Endodermal cell (in vitro differentiated cells): ENCODE measurements at regions not wholly inside any gene's neighbourhood (a gene's known extent, or its start where the extent isn't known, plus 50 kb on each side); places are given as distances from the start of the nearest gene placed in this dataset.

Experiments used
- DNase-seq: peaks from one replicate; pipeline ENCODE4 v3.0.0-alpha.2; 2017
- H3K27ac ChIP-seq: 2 replicates; pipeline ENCODE4 v1.5.1; 2013; ENCODE audit warnings: mild to moderate bottlenecking, low read depth, low read length, moderate library complexity
- H3K27me3 ChIP-seq: 2 replicates; pipeline ENCODE4 v1.6.1; 2013; ENCODE audit warnings: mild to moderate bottlenecking, low read length, moderate library complexity; ENCODE audit not compliant: insufficient read depth, control insufficient read depth, poor library complexity, severe bottlenecking
- H3K36me3 ChIP-seq: 2 replicates; pipeline ENCODE4 v1.7.0; 2013; ENCODE audit warnings: mild to moderate bottlenecking, low read length, moderate library complexity; ENCODE audit not compliant: control insufficient read depth, insufficient read depth
- H3K4me1 ChIP-seq: one replicate; pipeline ENCODE4 v1.7.0; 2013; ENCODE audit warnings: low read length; ENCODE audit not compliant: control insufficient read depth, insufficient read depth
- H3K4me3 ChIP-seq: 2 replicates; pipeline ENCODE4 v1.5.1; 2013; ENCODE audit warnings: mild to moderate bottlenecking, low read length, moderate library complexity
- H3K9ac ChIP-seq: 2 replicates; pipeline ENCODE4 v1.6.1; 2013; ENCODE audit warnings: mild to moderate bottlenecking, low read length, moderate library complexity; ENCODE audit not compliant: poor library complexity, severe bottlenecking; ENCODE audit errors: extremely low read depth
- H3K9me3 ChIP-seq: 2 replicates; pipeline ENCODE4 v1.6.1; 2013; ENCODE audit warnings: mild to moderate bottlenecking, low read length, moderate library complexity; ENCODE audit not compliant: control insufficient read depth
- H3K27ac Mint-ChIP-seq: 2 replicates; pipeline ENCODE4 v1.8.0; 2020; ENCODE audit warnings: mixed read lengths
- H3K27me3 Mint-ChIP-seq: 2 replicates; pipeline ENCODE4 v1.8.0; 2021; ENCODE audit warnings: mild to moderate bottlenecking, mixed read lengths; ENCODE audit not compliant: insufficient read depth
- H3K36me3 Mint-ChIP-seq: 2 replicates; pipeline ENCODE4 v1.8.0; 2020; ENCODE audit warnings: low read depth, mixed read lengths
- H3K4me1 Mint-ChIP-seq: 2 replicates; pipeline ENCODE4 v1.8.0; 2020; ENCODE audit warnings: mixed read lengths
- H3K4me3 Mint-ChIP-seq: 2 replicates; pipeline ENCODE4 v1.8.0; 2020; ENCODE audit warnings: mild to moderate bottlenecking, moderate library complexity, mixed read lengths
- H3K9me3 Mint-ChIP-seq: 2 replicates; pipeline ENCODE4 v1.8.0; 2020; ENCODE audit warnings: mild to moderate bottlenecking, mixed read lengths
- WGBS, 2 experiments: methylation state at CpG; one replicate each; pipeline versions ENCODE4 v1.1.5 to v1.1.7; 2013; ENCODE audit warnings: missing lambda C conversion rate in 2 of 2, mixed read lengths in 1 of 2; ENCODE audit not compliant: insufficient coverage in 1 of 2, insufficient read length in 1 of 2; 5-methylcytosine and 5-hydroxymethylcytosine counted together
- TF ChIP-seq, protein P1 (sequence below): fragments of 200-600 bp; sonication (generic); conservative IDR thresholded peaks from 2 replicates; pipeline ENCODE4 v1.5.0; 2021; ENCODE audit warnings: antibody characterized with exemption, mild to moderate bottlenecking

DNA sequence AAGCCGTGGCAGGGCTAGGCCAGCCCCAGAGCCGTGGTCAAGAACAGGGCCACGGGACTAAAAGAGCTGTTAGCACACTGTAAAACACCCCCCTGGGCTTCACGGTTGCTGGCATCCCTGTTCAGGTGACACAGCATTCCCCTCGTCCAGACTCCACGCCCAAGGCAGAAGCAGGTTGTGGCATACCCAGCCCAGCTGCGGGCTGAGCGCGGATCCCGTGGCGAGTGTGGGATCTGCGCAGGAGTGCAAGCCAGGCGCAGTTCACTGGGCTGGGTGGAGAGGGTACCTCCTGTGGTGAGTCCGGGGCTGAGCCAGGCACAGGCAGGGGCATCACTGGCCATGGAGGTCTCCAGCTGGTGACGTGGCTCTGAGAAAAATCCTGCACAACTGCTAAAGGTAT, 199.1 kb downstream of the FZD1 start:
- TF ChIP-seq, protein P1, sequence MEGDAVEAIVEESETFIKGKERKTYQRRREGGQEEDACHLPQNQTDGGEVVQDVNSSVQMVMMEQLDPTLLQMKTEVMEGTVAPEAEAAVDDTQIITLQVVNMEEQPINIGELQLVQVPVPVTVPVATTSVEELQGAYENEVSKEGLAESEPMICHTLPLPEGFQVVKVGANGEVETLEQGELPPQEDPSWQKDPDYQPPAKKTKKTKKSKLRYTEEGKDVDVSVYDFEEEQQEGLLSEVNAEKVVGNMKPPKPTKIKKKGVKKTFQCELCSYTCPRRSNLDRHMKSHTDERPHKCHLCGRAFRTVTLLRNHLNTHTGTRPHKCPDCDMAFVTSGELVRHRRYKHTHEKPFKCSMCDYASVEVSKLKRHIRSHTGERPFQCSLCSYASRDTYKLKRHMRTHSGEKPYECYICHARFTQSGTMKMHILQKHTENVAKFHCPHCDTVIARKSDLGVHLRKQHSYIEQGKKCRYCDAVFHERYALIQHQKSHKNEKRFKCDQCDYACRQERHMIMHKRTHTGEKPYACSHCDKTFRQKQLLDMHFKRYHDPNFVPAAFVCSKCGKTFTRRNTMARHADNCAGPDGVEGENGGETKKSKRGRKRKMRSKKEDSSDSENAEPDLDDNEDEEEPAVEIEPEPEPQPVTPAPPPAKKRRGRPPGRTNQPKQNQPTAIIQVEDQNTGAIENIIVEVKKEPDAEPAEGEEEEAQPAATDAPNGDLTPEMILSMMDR, result no peak
- Histone ChIP-seq H3K9me3 (no peaks in the 10 kb centered on the region), H3K4me3 (no peak overlapping the region), H3K27me3 (no peaks in the 10 kb centered on the region), H3K27ac (no peak overlapping the region), H3K4me1 (no peaks in the 10 kb centered on the region), H3K9ac (no peak overlapping the region), H3K36me3 (no peaks in the 10 kb centered on the region)
- no peaks in the 10 kb centered on the region for H3K36me3 Mint-ChIP-seq
- H3K27ac Mint-ChIP-seq, result no peak overlapping the region
- H3K9me3 Mint-ChIP-seq, result peaks cover 2% of the 10 kb centered on the region
- no peaks in the 10 kb centered on the region for H3K4me1 Mint-ChIP-seq
- no peak for DNase-seq
- H3K27me3 Mint-ChIP-seq, result no peaks in the 10 kb centered on the region
- no peak overlapping the region for H3K4me3 Mint-ChIP-seq
- WGBS, 2 experiments, result 86 to 97% methylated on average over 11 to 15 of the region's 15 CpGs

DNA sequence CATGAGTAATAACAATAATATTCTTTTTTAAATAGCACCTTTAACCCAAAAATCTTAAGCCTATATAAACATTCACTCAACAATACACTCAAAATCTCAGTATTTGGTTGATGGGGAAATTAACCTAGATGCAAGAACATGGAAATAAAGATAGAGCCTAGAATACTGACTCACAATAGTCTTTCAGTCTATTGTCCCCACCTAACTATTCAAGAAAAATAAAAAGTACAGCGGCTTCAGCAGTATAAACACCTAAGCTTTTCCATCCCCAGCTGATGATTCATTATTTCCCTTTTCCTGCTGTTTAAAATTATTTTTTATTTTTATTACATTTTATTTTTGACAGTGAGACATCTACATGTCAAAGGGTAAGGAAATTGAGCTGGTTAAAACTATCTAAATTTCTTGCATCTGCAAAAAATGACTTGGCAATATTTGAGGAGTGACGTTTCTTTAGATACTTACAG, 201.4 kb downstream of the FZD1 start:
- 89% methylated on average over 2 of the region's 2 CpGs; no CpG with 5 or more reads in 1 of the 2 experiments for WGBS, 2 experiments
- Mint-ChIP-seq H3K27me3 (no peaks in the 10 kb centered on the region), H3K4me1 (no peaks in the 10 kb centered on the region), H3K9me3 (no peaks in the 10 kb centered on the region), H3K27ac (no peak overlapping the region), H3K4me3 (no peak overlapping the region), H3K36me3 (no peaks in the 10 kb centered on the region)
- H3K9ac ChIP-seq, result no peak overlapping the region
- no peak overlapping the region for H3K4me3 ChIP-seq
- H3K4me1 ChIP-seq, result no peaks in the 10 kb centered on the region
- TF ChIP-seq, protein P1, result no peak
- DNase-seq, result no peak
- no peak overlapping the region for H3K27ac ChIP-seq
- H3K36me3 ChIP-seq, result no peaks in the 10 kb centered on the region
- no peaks in the 10 kb centered on the region for H3K9me3 ChIP-seq
- H3K27me3 ChIP-seq, result no peaks in the 10 kb centered on the region

DNA sequence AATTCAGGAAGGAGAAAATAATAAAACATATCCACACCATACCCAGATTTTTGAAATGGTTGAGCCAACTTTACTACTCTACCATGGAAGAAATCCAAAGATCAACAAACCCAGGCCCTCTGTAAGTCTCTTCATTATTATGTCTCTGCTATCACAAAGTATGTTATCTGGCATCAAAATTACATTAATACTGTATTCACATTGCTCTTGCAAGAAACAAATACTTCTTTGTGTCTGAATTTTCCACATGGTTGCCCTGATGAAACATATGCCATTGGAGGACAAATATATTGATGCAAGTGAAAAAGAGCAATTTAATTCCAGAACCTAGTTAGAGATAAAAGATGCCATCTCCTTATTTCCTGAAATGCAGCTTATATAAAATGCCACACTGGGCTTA, 204.0 kb downstream of the FZD1 start:
- no peaks in the 10 kb centered on the region for H3K36me3 Mint-ChIP-seq
- Histone ChIP-seq H3K4me1 (no peaks in the 10 kb centered on the region), H3K27me3 (no peaks in the 10 kb centered on the region), H3K36me3 (no peaks in the 10 kb centered on the region), H3K9me3 (peaks cover 6% of the 10 kb centered on the region), H3K9ac (no peak overlapping the region), H3K4me3 (no peak overlapping the region), H3K27ac (no peak overlapping the region)
- H3K27ac Mint-ChIP-seq, result no peak overlapping the region
- no peak overlapping the region for H3K4me3 Mint-ChIP-seq
- no peaks in the 10 kb centered on the region for H3K27me3 Mint-ChIP-seq
- DNase-seq, result no peak
- H3K4me1 Mint-ChIP-seq, result no peaks in the 10 kb centered on the region
- peaks cover 7% of the 10 kb centered on the region for H3K9me3 Mint-ChIP-seq
- TF ChIP-seq, protein P1, result no peak
